ENCODE measurements at regions not wholly inside any gene's neighbourhood (a gene's known extent, or its start where the extent isn't known, plus 50 kb on each side); places are given as distances from the start of the nearest gene placed in this dataset.

GRCh38 chr5:104734046-104734445 lies 1171.5 kb upstream of the NUDT12 start:
- no peak for TF ChIP-seq ZNF292 (tag by site-specific recombination; IDR thresholded peaks at IDR 0.05; ENCODE audit: borderline replicate concordance, low read depth)
- no peak for TF ChIP-seq MZF1 (tag by site-specific recombination; IDR thresholded peaks at IDR 0.05; ENCODE audit: borderline replicate concordance)
- TF ChIP-seq CTCF (tag by site-specific recombination; IDR thresholded peaks at IDR 0.05), result no peak

Data from HEK293 (cell line).